SHP77 (cell line): ENCODE measurements at regions not wholly inside any gene's neighbourhood (a gene's known extent, or its start where the extent isn't known, plus 50 kb on each side); places are given as distances from the start of the nearest gene placed in this dataset.
"Not testable (repeated sequence)": the region's sequence is repeated elsewhere in the genome, so short reads cannot be mapped to it uniquely, and the experiment has no call there.

ENCODE experiments used
- DNase-seq, 2 experiments: peaks; one replicate each; lab custom pipeline; 2025; lab: John Stamatoyannopoulos, UW

DNA sequence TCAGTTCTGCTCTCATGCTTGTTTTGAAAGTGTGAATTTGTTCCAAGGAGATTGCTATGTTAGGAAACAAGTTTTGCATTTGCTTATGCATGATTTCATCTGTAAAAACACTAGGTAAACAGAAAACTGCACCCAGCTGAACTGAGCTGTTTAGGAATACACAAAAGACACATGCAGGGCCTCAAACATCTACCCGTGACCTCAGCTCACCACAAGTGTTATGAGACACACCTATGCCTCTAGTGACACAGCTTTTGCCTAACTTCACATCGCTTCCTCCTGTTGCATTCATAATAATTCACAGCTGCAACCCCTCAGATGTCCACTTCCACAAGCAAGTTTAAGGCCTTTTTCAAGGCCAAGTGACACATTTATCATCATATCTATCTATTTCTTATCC lies 98.0 kb upstream of the SLC24A3 start:
- DNase-seq, result no peak

DNA sequence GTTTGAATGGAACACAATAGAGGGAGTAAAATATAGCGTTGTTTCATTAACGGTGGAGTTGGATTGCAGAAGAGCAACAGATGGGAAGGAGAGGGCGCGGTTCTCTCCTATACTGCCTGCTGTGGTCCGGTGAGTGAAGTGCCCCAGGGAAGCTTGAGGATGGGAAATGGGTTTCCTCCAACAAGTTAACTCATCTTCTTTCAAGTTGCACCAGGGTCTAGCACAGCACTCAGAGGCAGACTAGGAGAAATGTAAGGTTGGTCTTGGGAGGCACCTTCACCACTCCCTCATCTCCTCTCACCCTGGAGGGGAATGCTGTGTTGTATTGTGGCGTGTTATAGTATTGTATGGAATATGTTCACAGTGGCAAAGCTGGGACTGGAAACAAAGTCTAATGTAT lies 96.9 kb upstream of the SLC24A3 start:
- DNase-seq, result no peak

DNA sequence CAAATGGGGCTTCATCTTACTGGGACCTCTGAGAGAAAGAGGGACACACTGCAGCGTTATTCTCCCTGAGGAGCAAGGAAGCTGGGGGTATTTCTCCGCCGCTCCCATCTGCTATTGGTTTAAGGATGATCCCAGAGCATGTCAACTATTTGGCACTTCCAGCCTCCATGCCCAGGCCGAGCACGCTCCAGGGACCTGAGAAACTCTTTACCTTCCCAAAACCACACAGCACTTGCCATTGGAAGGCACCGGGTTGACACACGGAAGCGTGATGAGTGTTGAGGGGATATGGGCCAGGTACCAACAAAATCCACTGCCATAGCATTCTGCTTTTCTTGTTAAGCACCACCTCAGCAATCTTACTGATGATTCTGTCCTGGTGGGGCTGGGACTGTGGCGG lies 92.4 kb upstream of the SLC24A3 start:
- no peak for DNase-seq

GRCh38 chr20:19120569-19120968 lies 91.9 kb upstream of the SLC24A3 start:
- DNase-seq, result no peak

DNA sequence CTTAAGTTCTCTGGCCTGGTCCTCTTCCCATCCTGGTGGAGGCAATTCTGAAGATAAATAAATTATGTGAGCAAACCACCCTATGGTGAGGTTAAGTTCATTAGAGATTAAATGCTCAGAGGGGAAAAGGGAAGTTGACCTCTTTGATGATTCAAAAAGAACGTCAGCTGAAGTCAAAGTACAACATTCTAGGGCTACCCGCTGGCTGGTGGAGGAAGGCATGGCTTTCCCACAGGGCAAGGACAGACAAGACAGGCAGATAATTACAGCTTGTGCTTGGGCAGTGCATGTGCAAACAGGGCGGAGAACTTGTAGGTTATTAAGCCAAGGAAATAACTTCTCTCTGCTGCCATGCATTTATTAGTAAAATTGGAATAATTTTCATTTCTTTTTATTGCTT lies 91.0 kb upstream of the SLC24A3 start:
- DNase-seq, result no peak

DNA sequence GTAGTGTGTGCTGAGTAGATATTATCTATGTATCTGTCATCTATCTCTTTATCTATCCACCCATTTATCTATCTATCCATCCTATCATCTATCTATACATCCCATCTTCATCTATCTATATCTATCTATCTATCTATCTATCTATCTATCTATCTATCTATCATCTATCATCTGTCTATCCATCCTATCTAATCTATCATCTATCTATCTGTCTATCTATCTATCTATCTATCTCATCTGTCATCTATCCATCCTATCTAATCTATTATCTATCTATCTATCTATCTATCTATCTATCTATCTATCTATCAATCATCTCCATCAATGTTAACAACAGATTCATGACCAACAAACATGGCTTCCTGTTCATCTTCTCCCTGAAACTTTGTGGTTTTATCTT lies 90.5 kb upstream of the SLC24A3 start:
- DNase-seq, result no peak

DNA sequence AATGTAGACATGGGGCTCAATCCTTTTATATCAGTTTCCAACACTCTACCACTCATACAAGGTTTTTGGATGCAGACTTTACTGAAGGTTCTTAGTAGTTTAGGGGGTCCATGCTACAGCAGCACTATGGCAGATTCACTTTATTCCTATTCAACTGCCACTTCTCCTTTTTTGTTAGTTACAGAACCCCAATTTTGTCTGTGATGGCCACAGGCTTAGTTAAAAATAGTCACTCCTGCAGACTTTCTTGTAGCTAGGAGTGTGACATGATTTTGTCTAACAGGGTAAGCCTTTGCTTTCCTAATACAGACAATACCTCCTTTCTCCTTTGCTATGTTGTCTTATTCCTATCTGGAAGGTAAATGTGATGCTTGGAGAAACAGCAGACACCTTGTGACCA lies 90.0 kb upstream of the SLC24A3 start:
- DNase-seq, result no peak

GRCh38 chr20:19125508-19125907 lies 86.9 kb upstream of the SLC24A3 start:
- no peak for DNase-seq

GRCh38 chr20:19129306-19129705 lies 83.1 kb upstream of the SLC24A3 start:
- DNase-seq, result no peak

- peak in 1 of 2 experiments; percentile 44 for DNase-seq
Measured at GRCh38 chr20:19129976-19130612, 82.3 kb upstream of the SLC24A3 start.

- DNase-seq, result no peak
Measured at GRCh38 chr20:19130613-19130984, 81.8 kb upstream of the SLC24A3 start.

DNA sequence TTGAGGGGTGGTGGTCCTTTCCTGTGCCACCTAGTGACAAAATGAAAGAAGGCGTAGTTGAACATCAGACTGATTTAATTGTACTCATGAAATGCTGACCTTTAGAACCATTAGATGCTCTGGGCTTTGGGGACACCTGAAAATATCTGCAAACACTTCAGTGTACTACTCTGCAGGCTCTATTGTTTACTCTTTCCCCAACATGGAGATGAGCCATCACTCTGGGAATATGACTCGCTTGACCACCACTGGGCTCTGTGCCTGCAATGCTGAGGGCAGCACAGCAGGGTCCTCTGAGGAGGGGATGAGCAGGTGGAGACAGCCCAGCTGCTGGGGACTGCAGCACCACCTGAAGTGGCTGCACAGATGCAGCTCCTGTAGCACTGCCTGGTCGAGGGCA lies 74.8 kb upstream of the SLC24A3 start:
- peak; percentile 89 to 91 for DNase-seq

DNA sequence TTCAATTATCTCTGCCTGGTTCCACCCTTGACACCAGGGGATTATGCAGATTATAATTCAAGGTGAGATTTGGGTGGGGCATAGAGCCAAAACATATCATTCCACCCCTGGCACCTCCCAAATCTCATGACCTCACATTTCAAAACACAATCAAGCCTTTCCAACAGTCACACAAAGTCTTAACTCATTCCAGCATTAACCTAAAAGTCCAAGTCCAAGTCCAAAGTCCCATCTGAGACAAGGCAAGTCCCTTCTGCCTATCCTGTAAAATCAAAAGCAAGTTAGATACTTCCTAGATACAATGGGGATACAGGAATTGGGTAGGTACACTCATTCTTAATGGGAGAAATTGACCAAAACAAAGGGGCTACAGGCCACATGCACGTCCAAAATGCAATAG lies 73.7 kb upstream of the SLC24A3 start:
- DNase-seq, result no peak

DNA sequence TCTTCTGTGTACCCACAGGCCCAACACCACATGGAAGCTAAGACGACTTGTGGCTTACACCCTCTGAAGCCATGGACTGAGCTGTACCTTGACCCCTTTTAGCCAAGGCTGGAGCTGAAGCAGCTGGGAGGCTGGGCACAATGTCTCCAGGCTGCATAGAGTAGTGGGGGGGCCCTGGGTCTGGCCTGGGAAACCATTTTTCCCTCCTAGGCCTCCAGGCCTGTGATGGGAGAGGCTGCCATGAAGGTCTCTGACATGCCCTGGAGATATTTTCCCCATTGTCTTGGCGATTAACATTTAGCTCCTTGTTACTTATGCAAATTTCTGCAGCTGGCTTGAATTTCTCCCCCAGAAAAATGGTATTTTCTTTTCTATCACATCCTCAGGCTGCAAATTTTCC lies 72.9 kb upstream of the SLC24A3 start:
- DNase-seq, result not testable (repeated sequence)

GRCh38 chr20:19141998-19142397 lies 70.4 kb upstream of the SLC24A3 start:
- no peak for DNase-seq

DNA sequence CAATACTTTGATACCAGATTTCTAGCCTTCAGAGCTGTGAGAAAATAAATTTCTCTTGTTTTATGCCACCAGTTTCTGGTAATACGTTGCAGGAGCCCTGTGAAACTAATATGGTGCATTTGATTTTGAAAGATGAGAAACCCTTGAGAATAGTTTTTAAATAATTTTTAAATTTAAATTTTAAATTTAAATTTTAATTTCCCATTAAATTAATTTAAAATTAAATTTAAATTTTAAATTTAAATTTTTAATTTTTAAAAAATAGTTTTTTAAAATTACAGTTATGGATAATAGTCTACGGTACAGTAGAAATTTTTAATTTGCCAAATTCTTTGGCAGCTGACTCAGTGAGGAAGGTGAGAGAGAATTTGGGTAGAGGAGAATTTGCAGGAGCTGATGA lies 68.6 kb upstream of the SLC24A3 start:
- DNase-seq, result no peak

GRCh38 chr20:19161336-19161735 lies 51.1 kb upstream of the SLC24A3 start:
- DNase-seq, result no peak
